DMS114 treated with DMSO at 0.1 percent for 48 hours (cell line): ENCODE measurements at regions not wholly inside any gene's neighbourhood (a gene's known extent, or its start where the extent isn't known, plus 50 kb on each side); places are given as distances from the start of the nearest gene placed in this dataset.
"Not testable (repeated sequence)": the region's sequence is repeated elsewhere in the genome, so short reads cannot be mapped to it uniquely, and the experiment has no call there.

Experiments used
- DNase-seq: peaks from one replicate; lab custom pipeline; 2025; ENCODE audit not compliant: unreplicated experiment; lab: John Stamatoyannopoulos, UW

DNA sequence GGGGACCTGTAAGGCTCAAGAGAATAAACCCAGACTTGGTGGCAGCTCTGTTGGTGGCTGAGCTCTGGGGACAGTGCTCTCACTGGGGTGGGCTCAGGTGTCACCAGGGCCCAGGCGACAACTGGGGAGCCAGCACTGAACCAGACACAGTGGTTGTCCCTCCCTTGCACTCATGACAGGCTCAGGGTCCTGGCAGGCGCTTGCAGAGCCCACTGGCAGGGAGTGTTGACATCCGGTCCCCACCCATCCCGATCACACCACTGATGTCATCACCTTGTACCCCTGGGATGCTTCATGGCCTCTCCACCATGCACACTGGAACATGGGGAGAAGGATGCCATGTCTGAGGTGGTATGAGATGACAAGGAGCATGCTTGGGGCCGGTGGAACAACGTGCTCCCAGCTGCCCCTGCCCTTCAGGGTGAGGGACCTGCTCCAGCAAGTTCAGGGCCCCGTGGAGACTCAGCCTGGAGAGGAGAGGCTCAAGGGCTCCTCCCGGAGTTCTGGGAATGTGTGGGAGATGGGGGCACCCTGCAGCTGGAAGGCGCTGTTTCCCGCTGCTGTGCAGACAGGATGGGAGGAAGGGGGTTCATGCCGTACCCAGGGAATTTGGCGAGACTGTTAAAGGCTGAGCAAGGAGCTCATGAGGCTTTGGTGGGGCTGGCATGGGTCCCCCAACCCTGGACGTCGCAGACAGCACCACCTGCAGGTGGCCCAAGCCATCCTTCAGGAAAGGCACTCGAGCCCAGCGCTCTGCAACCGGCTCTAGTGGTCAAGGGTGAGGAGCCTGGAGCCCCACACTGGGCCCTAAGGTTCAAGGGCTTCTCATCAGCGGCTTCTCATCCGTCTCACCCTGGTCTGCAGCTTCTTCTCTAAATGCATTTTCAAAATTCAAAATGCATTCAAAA, 141.1 kb upstream of the ZNF469 start:
- DNase-seq: not testable (repeated sequence)

DNA sequence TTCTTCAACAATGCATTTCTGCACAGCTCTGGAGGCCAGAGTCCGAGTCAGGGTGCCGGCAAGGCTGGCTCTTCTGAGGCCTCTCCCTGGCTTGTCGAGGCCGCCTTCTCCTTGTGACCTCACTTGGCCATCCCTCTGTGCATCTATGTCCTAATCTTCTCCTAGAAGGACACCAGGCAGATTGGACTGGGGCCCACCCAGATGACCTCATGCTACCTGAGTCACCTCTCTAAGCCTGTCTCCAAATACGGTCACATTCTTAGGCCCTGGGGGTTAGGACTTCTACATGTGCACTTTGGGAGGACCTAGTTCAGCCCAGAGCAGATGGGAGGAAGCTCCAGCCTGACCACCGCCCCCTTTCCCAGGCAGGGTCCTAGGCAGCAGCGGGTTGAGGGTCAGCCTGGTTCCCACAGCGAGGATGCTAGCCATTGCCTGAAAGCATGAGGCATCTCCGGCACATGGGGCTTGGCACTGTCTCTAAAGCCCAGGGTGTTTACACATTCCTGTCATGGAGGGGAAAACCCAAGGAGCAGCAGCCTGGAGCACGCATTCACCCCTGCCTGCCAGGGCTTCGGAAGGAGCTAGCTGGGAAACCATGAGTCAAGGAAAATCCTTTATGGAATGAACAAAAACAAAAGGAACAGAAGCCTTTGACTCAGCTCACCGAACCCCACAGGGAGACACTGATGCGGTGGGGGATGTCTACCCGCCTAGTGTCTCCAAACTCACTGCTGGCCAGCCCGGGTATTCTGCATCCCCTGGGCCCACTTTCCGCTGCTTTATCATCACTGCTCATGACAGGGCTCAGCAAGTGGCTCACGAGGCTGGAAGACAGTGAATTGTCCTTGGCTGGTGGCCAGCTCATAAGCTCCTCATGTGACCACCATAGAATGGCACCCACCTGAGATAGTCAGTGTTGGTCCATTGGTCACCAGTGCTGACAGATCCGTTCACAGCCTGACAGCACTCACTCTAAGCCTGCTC, 140.2 kb upstream of the ZNF469 start:
- DNase-seq: not testable (repeated sequence)

DNA sequence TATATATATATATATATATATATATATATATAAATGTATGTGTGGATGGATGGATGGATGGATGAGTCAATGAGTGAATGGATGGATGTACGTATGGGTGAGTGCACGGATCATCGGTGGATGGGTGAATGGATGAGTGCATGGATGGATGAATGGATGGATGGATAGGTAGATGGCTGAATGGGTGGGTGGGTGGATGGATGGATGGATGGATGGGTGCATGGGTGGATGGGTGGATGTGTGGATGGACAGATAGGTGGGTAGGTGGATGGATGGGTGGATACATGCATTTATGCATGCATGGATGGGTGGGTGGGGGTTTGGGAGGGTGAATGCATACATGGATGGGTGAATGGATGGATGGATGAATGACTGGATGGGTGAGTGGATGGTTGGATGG, 138.8 kb upstream of the ZNF469 start:
- DNase-seq: not testable (repeated sequence)

DNA sequence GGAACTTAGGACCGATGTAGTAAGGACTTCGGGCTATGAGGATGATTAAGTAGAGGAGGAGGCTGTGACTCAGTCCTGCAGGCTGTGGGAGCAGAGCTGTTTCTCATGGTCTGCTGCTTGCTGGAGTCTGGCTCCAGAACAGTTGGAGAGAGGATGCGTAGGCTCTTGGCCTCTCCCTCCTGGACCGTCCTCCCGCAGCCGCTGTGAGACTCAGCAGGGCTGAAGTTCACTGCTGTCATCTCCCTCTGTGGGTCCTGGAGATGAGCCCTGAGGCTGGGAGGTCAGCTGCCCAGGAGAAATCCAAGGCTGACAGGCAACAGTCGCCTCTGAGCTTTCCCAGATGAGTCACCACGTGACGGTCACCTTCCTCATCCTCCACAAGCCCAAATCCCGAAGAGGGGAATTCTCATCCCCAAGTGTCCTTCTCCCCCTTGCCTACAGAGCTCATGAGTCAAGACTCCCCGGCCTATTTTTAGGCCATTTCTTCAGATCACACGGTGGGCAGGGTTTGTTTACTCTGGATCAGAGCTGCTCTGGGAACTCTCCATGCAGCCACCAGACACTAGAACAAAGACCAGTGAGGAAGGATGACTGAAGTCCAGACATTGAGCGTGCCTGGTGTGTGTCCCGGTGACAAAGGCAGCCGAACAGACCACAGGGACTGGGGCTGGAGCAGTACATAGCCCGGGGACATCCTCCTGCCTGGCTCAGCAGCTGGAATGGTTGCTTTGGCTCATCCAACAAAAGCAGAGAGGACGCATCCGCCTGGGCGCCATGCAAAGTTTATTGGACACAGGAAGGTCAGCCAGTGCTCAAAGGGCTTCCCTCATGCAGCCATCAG, 137.3 kb upstream of the ZNF469 start:
- DNase-seq: not testable (repeated sequence)

DNA sequence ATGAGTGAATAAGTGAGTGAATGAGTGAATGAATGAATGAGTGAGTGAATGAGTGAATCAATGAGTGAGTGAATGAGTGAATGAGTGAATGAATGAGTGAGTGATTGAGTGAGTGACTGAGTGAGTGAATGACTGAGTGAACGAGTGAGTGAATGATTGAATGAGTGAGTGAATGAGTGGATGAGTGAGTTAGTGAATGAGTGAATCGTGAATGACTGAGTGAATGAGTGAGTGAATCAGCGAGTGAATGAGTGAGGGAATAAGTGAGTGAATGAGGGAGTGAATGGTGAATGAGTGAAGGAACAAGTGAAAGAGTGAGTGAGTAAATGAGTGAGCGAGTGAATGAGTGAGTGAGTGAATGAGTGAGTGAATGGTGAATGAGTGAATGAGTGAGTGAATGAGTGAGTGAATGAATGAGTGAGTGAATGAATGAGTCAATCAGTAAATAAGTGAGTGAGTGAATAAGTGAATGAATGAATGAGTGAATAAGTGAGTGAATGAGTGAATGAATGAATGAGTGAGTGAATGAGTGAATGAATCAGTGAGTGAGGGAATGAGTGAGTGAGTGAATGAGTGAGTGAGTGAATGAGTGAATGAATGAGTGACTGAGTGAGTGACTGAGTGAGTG, 135.7 kb upstream of the ZNF469 start:
- DNase-seq: not testable (repeated sequence)

DNA sequence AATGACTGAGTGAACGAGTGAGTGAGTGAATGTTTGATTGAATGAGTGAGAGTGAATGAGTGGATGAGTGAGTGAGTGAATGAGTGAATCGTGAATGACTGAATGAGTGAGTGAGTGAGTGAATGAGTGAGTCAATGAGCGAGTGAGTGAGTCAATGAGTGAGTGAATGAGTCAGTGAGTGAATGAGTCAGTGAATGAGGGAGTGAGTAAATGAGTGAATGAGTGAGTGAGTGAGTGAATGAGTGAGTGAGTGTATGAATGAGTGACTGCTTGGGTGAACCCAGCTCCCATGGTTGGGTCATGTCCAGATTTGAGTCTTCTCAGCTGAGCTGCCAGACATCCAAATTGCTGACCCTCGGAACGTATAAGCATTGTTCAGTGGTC, 135.2 kb upstream of the ZNF469 start:
- DNase-seq: not testable (repeated sequence)

DNA sequence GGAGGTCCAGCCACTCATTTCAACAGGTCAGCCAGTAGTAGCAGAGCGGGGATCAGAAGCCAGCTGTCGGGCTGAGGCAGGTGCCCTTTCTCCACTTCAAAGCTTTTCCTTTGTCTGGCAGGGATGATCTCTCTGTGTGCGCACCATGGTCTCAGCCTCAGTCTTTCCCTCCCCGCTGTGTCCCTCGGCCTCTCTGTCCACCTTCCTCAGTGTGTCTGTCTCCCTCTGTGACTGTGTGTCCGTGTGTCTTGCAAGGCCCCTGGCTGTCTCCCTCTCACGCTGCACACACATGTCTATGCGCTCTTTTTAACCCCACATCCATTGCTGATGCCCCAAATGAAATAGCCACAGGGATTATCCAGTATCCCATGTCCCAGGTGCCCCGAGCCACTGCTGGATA, 134.0 kb upstream of the ZNF469 start:
- DNase-seq: not testable (repeated sequence)

DNA sequence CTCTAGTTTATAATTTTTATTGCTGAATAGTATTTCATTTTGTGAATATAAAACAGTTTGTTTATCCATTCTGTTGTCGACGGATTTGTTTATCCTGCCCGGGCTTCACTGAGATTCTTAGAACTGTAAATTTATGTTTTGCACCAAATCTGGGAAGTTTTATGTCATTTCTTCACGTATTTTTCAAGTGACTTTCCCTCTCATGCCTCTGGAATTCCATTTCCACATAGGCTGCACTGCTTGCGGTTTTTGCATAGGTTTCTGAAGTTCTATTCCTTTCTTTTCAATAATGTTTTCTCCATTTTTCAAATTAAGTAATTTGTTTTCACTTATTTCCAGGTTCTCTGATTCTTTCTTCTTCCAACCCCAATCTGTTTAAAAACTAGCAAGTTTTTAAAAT, 132.4 kb upstream of the ZNF469 start:
- DNase-seq: not testable (repeated sequence)

DNA sequence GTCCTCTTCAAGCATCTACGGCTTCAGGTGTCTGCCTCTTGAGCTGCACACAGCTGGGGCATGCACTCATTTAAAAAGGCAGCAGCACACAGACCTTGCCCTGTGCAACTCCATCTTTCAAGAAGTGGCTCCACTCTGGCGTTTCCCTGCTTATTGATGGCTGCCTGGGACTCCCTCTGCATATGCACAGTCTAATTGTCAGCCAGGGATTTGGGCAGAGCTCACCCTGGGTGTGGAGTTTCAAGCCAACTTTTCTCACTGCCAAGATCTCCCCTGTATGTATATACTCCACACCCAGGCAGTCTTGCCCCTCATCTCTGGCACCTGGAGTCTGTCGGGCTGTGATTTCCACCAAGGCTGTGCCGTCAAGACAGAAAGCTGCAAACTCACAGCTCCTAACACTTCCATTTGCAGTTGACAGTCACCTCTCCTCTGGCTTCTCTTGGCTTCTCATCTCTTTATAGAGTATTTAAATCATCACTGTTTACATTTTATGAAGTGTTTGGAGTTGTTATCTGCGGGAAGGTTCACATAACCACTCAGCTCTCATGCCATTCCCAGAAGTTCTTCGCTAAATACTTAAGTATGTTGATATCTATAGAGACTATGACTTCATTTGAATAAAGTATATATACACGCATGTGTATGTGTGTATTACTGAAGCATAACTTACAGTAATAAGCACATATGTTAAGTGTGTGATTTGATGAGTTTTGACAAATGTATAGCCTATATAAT, 130.5 kb upstream of the ZNF469 start:
- not testable (repeated sequence) for DNase-seq

DNA sequence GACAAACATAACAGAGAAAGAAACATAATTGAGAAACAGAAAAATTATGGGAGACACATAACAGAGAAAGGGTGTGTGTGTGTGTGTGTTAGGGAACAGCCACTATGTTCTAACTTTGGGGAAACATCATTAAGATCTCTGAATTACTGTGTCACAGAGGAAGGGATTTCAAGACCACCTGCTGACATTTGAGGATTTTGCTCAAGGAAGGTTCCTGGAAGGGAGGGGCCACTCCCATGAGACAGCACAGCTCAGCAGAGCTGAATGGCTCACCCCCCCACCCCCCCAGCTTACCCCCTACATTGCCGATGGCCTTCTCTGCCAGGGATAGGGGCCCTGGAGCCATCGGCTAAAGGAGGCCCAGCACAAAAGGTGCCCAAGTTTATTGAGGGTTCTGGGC, 124.6 kb upstream of the ZNF469 start:
- DNase-seq: not testable (repeated sequence)

DNA sequence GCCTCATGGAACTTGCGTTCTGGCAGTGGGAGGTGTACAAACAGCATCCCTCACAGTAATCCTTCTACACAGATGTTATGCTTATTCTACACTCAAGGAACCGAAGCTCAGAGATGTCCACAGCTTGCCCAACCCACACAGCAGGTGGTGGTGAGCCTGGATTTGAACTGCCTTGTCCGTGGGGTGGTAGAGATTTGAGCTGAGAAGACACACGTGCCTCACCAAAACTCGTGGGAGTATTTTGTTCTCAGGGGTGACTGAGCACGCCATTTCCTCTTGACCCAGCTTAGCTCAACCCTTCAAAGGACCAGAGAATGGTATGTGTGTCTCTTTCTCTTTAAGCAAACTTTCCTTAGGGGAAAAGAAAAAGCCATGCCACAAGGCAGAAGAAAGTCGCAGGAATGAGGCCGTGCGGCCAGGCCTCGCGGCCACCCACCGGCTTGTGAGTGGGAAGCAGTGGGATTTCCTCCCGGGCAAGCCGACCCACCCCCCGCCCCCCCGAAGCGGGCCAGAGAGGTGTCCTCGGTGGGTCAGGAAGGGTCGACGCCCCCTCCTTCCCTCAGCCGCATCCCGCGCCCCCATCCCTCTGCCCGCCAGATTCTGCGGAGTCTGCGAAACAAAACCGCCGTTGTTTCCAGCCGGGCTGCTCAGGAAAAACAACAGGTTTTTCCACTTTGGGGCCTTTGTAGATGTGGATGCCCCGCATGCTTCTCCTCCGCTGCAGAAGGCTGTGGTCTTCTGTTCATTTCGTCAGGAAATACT, 123.8 kb upstream of the ZNF469 start:
- not testable (repeated sequence) for DNase-seq

DNA sequence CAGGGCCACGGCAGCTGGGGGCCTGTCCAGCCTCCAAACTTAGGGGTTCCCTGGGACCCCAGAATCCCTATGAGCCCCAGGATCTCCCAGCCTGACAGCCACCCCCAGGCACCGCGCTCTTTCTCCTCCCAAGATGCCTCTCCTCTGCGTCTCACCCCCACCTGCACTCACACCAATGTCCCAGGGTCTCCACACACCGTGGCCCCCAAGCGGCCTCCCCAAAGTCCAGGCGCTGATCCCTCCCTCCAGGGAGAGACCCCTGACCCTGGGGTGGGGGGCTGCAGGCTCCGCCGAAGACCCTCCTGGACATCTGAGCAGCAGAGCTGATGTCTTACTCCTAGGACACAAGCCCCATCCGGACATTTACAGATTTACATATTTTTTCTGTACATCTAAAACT, 123.2 kb upstream of the ZNF469 start:
- not testable (repeated sequence) for DNase-seq

DNA sequence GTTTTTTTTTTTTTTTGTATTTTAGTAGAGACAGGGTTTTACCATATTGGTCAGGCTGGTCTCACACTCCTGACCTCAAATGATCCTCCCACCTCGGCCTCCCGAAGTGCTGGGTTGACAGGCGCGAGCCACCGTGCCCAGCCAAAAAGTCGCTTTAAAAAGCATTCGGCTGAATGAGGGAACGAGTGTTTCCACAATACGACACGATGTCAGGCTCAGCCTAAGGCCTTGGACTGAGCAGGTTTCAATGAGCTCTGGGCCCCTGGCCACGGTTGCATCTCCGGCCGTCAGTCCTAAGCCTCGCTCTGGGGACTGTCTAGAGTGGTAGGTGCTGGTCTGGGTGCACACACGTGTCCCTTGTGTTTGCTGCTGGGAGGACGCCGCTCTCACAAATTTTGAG, 122.6 kb upstream of the ZNF469 start:
- not testable (repeated sequence) for DNase-seq

DNA sequence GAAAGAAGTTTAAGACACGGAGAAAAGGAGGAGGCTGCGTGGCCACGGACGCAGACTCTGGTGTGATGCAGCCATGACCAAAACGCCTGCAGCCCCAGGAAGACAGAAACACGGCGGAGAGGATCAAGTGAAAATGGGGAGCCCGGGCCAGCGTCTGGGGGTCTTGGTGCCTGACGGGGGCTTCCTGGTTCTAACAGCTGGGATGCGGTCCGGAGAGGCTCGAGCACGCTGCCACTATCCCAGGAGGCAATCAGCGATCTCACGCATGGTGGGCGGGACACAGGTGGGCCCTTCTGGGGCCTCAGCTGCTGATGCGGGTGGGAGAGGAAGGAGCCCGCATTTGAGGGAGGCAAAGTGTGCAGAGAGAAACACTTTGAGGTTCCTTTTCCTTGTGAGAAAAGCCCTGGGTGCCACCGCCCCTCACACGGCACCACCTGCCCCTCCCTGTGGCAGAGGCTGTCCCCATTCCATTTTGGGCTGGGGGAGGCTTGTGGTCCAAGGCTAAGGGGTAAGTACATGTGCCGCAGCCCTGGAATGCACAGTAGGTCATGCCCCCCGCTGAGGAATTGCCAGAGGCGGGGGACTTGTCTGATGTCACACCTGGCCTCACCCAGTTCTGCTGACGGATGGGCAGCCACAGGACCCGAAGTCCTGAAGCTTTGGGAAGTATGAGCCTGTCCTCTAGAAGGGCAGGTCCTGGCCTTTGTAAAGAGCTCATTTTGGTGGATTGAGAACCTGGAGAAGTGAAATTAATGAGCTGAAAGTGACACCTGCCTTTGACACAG, 121.7 kb upstream of the ZNF469 start:
- not testable (repeated sequence) for DNase-seq

DNA sequence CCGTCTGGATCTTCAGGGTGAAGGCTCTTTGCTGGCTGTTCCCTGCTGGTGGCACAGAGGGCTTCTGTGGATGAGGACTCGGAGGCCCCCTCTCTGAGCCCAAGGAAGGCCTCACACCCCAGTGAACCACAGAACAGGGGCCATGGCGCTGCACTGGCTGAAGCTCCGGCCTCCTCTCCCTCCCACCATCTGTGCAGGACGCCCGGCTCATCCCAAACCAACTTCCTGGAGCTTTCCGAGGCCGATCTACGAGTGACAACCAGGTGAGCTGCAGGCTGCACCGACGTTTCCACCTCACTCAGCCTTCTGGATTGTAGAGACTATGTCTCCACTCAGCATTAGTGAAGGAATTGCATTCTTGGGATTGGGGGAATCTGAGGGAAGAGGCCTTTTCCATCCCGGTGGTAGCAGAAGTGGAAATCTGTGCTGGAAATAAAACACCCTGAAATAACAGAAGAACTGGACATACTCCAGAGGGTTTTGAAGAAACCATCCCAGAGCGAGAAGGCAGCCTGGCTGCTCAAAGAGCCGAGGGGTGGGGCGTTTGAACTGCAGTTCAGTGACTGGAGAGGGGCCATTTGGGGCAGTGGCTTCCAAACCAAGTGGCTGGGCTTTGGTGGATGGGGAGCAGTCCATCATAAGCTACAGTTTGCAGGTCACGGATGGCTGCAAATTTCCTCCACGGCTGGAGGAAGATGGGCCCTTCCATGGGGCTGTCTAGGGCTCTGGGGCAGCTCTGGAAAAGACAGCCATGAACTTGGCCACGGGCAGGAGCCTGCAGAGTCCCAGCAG, 120.7 kb upstream of the ZNF469 start:
- DNase-seq: not testable (repeated sequence)

DNA sequence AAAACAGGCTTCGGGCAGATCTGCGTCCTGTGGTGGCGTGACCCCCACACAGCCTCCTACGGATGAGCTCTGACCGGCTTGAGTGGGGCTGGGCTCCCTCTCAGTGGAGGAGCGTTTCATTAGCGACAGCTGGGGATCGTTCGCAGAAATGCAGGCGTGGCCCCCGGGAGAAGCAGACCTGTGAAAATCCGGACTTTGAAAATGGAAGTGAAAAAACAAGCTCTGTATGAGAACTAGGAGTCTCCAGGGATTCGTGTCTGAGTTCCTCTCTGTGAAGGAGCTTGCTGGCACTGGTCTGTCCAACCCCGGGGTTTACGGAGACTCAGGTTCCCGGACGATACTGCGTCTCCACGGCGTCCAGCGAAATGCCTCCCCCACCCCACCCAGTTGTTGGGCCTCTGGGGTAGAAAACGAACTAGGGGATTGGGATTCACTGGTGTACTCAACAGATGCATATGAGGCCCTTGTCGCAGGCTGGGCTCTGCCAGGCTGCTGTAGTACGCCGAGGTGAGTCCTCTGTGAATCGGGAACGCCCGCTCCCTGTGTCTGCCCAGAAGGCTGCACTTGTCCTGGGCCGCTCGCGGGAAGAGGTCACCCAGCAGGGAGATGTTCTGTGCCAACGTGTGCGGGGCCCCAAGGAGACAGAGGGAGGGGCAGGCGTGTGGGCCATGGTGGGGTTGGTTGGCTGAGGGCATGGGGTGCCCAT, 119.7 kb upstream of the ZNF469 start:
- not testable (repeated sequence) for DNase-seq
